Lower leg skin (tissue), 4 donors: ENCODE measurements at regions not wholly inside any gene's neighbourhood (a gene's known extent, or its start where the extent isn't known, plus 50 kb on each side); places are given as distances from the start of the nearest gene placed in this dataset.

Source experiments
- DNase-seq, 2 donors: peaks; one replicate each; pipeline ENCODE4 v3.0.0-alpha.2; 2019; ENCODE audit warnings: low spot score in 2 of 2
- H3K4me3 ChIP-seq: fragments of 200-600 bp; sonication (generic); 2 replicates; pipeline ENCODE4 v1.5.1; 2017; ENCODE audit warnings: mild to moderate bottlenecking, low read depth; ENCODE audit not compliant: poor library complexity, severe bottlenecking
- POLR2A ChIP-seq, 2 donors: fragments of 450-650 bp; IDR thresholded peaks; one replicate each; pipeline ENCODE4 v1.6.1; 2016 to 2017; ENCODE audit warnings: antibody characterized with exemption in 2 of 2, mild to moderate bottlenecking in 1 of 2, moderate library complexity in 1 of 2
- WGBS, 2 donors: methylation state at CpG; one replicate each; pipeline ENCODE4 v1.1.5; 2018; 5-methylcytosine and 5-hydroxymethylcytosine counted together
- intact Hi-C: fragments of 100-400 bp; cut with DNase I; formaldehyde crosslinking; loops from one replicate; pipeline ENCODE4 v1.15.0; 2023; ENCODE audit warnings: low total_unique reads
- TF ChIP-seq, protein P1 (sequence below), 3 donors: fragments of 450-650 bp; IDR thresholded peaks; one replicate each; pipeline ENCODE4 v1.5.1; 2016; ENCODE audit warnings: antibody characterized with exemption in 3 of 3, mild to moderate bottlenecking in 3 of 3, moderate library complexity in 2 of 3

- TF ChIP-seq, protein P1, sequence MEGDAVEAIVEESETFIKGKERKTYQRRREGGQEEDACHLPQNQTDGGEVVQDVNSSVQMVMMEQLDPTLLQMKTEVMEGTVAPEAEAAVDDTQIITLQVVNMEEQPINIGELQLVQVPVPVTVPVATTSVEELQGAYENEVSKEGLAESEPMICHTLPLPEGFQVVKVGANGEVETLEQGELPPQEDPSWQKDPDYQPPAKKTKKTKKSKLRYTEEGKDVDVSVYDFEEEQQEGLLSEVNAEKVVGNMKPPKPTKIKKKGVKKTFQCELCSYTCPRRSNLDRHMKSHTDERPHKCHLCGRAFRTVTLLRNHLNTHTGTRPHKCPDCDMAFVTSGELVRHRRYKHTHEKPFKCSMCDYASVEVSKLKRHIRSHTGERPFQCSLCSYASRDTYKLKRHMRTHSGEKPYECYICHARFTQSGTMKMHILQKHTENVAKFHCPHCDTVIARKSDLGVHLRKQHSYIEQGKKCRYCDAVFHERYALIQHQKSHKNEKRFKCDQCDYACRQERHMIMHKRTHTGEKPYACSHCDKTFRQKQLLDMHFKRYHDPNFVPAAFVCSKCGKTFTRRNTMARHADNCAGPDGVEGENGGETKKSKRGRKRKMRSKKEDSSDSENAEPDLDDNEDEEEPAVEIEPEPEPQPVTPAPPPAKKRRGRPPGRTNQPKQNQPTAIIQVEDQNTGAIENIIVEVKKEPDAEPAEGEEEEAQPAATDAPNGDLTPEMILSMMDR (IDR thresholded peaks at IDR 0.05) = no peak
- TF ChIP-seq POLR2A (IDR thresholded peaks at IDR 0.05) = no peak
- WGBS, 2 donors = 38 to 60% methylated on average over 23 of the region's 23 CpGs
- no peak overlapping the region for H3K4me3 ChIP-seq
- intact Hi-C loops = no loop called here
- DNase-seq = no peak
These were observed 67.1 kb upstream of the METRNL start for GRCh38 chr17:83012200-83012785.

DNA sequence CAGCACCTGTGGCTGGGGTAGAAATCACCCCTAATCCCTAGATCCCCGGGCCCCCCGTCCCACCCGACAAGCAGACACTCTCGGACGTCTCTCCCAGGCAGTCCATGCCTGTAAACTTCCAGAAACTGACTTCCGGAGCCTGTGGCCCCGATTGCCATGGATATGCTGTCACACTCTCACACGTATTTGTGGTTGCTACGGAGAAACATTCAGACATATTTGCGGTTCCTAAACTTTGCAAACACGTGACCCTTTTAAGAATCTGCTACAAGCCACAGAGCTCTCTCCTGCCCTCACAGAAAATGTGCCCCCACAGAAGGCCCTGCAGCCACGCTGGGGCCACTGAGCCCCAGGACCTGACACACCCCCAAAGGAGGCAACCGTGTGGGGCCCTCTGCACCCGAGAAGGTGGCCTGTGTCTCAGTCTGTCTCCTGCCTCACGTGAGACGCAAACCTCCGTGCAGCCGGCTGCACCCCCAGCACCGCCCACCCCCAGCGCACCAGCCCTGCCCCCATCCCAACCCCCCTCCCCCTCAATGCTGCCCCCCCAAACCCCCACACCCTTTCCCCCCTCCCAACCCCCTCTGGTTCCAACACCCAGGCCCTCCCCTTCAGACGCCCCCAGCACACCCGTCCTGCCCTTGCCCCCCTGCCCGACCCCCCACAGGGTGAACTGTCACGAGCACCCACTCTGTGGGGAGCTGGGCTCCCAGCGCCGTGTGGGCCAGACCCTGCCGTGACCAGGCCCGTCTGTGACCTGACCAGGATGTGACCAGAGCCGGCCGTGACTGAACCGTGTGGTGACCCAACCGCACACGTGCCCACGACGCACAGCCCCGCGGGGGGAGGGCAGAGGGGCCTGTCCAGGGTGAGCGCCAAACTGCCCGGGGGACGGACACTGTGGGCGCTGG, 66.3 kb upstream of the METRNL start:
- no peak overlapping the region for H3K4me3 ChIP-seq
- DNase-seq = peak in 1 of 2 donors; percentile 78
- intact Hi-C loops = no loop called here
- TF ChIP-seq POLR2A (IDR thresholded peaks at IDR 0.05) = no peak
- TF ChIP-seq, protein P1 (IDR thresholded peaks at IDR 0.05) = no peak
- 75% methylated on average over 36 to 38 of the region's 41 CpGs for WGBS, 2 donors

- 87 to 88% methylated on average over 11 of the region's 11 CpGs for WGBS, 2 donors
- intact Hi-C loops = no loop called here
- peak in 1 of 2 donors; percentile 6 for DNase-seq
- TF ChIP-seq, protein P1 (IDR thresholded peaks at IDR 0.05) = no peak
- TF ChIP-seq POLR2A (IDR thresholded peaks at IDR 0.05) = no peak
- no peak overlapping the region for H3K4me3 ChIP-seq
These were observed 65.7 kb upstream of the METRNL start for GRCh38 chr17:83013779-83014117.

- no peak overlapping the region for H3K4me3 ChIP-seq
- TF ChIP-seq POLR2A (IDR thresholded peaks at IDR 0.05) = no peak
- TF ChIP-seq, protein P1 (IDR thresholded peaks at IDR 0.05) = no peak
- intact Hi-C loops = no loop called here
- no peak for DNase-seq
- 93 to 96% methylated on average over 14 of the region's 14 CpGs for WGBS, 2 donors
These were observed 65.1 kb upstream of the METRNL start for GRCh38 chr17:83014297-83014696.

DNA sequence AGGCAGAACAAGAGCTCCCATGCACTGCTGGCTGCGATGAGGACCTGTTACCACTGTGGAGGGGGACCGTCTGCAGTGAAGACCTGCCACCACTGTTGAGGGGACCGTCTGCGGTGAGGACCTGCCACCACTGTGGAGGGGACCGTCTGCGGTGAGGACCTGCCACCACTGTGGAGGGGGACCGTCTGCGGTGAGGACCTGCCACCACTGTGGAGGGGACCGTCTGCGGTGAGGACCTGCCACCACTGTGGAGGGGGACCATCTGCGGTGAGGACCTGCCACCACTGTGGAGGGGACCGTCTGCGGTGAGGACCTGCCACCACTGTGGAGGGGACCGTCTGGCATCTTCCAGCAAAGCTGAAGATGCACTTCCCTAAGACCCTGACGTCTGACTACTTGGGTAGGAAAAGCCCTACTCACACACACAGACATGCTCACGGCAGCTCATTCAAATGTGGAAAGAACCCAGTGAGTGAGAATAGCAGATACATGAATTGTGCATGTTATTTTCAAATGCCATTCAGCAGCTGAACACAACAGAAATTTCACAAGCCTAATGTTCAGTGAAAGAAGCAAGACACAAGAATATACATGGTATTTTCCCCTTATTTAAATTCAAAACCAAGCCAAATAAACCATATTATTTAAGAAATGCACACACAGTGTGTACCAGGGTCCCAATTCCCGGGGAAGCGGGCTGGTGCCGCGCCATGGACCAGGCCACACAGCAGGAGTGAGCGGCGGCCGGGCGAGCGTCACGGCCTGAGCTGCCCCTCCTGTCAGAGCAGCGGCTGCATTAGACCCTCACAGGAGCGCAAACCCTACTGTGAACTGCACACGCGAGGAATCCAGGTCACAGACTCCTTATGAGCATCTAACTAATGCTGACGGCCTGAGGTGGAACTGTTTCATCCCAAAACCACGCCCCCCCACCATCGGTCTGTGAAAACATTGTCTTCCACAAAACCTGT, 64.2 kb upstream of the METRNL start:
- TF ChIP-seq, protein P1 (IDR thresholded peaks at IDR 0.05) = no peak
- TF ChIP-seq POLR2A (IDR thresholded peaks at IDR 0.05) = no peak

More for the DNA sequence above, 64.2 kb upstream of the METRNL start:
- intact Hi-C loops = no loop called here
- WGBS, 2 donors = 92 to 94% methylated on average over 30 to 33 of the region's 33 CpGs
- no peak overlapping the region for H3K4me3 ChIP-seq
- DNase-seq = no peak
